Astrocyte of the spinal cord (primary cell): ENCODE measurements at regions not wholly inside any gene's neighbourhood (a gene's known extent, or its start where the extent isn't known, plus 50 kb on each side); places are given as distances from the start of the nearest gene placed in this dataset.
"Not testable (repeated sequence)": the region's sequence is repeated elsewhere in the genome, so short reads cannot be mapped to it uniquely, and the experiment has no call there.

Source experiments
- DNase-seq: peaks from one replicate; pipeline ENCODE4 v3.0.0; 2011; ENCODE audit warnings: low read depth, low spot score
- H3K4me3 ChIP-seq: 2 replicates; pipeline ENCODE4 v1.5.1; 2011; ENCODE audit warnings: low read depth, mild to moderate bottlenecking, low read length, moderate library complexity
- in situ Hi-C: cut with HindIII; loops from 2 replicates; pipeline ENCODE4 v1.10.0; 2017; ENCODE audit warnings: low sequenced_read_pairs
- TF ChIP-seq, protein P1 (sequence below): IDR thresholded peaks from 2 replicates; pipeline ENCODE4 v1.5.1; 2012; ENCODE audit warnings: low read depth, mild to moderate bottlenecking, low read length, inconsistent platforms

GRCh38 chr1:121458291-121459048, 273.7 kb downstream of the SRGAP2C start:
- no peak overlapping the region for H3K4me3 ChIP-seq
- TF ChIP-seq, protein P1, sequence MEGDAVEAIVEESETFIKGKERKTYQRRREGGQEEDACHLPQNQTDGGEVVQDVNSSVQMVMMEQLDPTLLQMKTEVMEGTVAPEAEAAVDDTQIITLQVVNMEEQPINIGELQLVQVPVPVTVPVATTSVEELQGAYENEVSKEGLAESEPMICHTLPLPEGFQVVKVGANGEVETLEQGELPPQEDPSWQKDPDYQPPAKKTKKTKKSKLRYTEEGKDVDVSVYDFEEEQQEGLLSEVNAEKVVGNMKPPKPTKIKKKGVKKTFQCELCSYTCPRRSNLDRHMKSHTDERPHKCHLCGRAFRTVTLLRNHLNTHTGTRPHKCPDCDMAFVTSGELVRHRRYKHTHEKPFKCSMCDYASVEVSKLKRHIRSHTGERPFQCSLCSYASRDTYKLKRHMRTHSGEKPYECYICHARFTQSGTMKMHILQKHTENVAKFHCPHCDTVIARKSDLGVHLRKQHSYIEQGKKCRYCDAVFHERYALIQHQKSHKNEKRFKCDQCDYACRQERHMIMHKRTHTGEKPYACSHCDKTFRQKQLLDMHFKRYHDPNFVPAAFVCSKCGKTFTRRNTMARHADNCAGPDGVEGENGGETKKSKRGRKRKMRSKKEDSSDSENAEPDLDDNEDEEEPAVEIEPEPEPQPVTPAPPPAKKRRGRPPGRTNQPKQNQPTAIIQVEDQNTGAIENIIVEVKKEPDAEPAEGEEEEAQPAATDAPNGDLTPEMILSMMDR, result no peak
- in situ Hi-C loops, result no loop called here
- DNase-seq, result no peak

- no peak for DNase-seq
- in situ Hi-C loops, result no loop called here
These were observed 274.5 kb downstream of the SRGAP2C start for GRCh38 chr1:121459235-121459634.

GRCh38 chr1:121469395-121469794, 284.6 kb downstream of the SRGAP2C start:
- DNase-seq, in situ Hi-C loops, H3K4me3 ChIP-seq: not testable (repeated sequence)

More at GRCh38 chr1:121459235-121459634, 274.5 kb downstream of the SRGAP2C start:
- H3K4me3 ChIP-seq, result no peak overlapping the region
- TF ChIP-seq, protein P1, result no peak

GRCh38 chr1:121470401-121470800, 285.6 kb downstream of the SRGAP2C start:
- DNase-seq, in situ Hi-C loops, H3K4me3 ChIP-seq: not testable (repeated sequence)

GRCh38 chr1:121471523-121471922, 286.7 kb downstream of the SRGAP2C start:
- no peak overlapping the region for H3K4me3 ChIP-seq
- TF ChIP-seq, protein P1, result no peak
- DNase-seq, result no peak
- in situ Hi-C loops, result no loop called here

GRCh38 chr1:121472017-121472416, 287.2 kb downstream of the SRGAP2C start:
- H3K4me3 ChIP-seq, result no peak overlapping the region
- no peak for DNase-seq
- in situ Hi-C loops, result no loop called here
- TF ChIP-seq, protein P1, result no peak

DNA sequence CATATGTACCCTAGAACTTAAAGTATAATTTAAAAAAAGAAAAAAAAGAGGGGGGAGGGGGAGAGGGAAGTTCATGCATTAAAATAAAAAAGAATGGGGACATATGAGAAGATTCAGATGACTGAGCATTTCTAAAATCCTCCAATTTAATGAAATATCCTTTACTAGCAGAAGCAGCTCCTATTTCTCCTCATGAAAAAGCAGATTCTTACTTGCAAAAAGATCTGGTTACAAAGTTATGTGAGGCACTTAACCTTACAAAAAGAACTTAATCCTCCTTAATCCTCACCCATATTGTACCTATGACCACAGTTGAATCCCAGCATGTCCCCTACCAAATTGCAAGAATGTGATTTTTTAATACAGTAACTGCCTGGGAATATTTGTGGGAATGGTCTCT, 298.5 kb downstream of the SRGAP2C start:
- no peak for DNase-seq
- TF ChIP-seq, protein P1, result no peak
- in situ Hi-C loops, result no loop called here
- no peak overlapping the region for H3K4me3 ChIP-seq
